ENCODE measurements at regions not wholly inside any gene's neighbourhood (a gene's known extent, or its start where the extent isn't known, plus 50 kb on each side); places are given as distances from the start of the nearest gene placed in this dataset.
"Not testable (repeated sequence)": the region's sequence is repeated elsewhere in the genome, so short reads cannot be mapped to it uniquely, and the experiment has no call there.

GRCh38 chr1:172845371-172845770 is 186.5 kb downstream of the FASLG start:
- Histone ChIP-seq H3K9me3 (no peaks in the 10 kb centered on the region), H3K27me3 (no peaks in the 10 kb centered on the region), H3K4me3 (no peak overlapping the region), H3K4me1 (no peaks in the 10 kb centered on the region), H3K36me3 (ENCODE audit: low read depth, missing control alignments) (no peaks in the 10 kb centered on the region), H3K27ac (no peak overlapping the region)
- TF ChIP-seq CTCF (IDR thresholded peaks at IDR 0.05), result no peak
- TF ChIP-seq POLR2A (IDR thresholded peaks at IDR 0.05), result no peak
- 27 to 54% methylated on average over 2 of the region's 2 CpGs for WGBS, 2 donors
- DNase-seq, result peak; percentile 30
- intact Hi-C loops (cut with DNase I; ENCODE audit: low total_unique reads), result no loop called here

GRCh38 chr1:172845865-172846264 is 187.0 kb downstream of the FASLG start:
- no peaks in the 10 kb centered on the region for H3K4me1 ChIP-seq
- no peaks in the 10 kb centered on the region for H3K36me3 ChIP-seq (ENCODE audit: low read depth, missing control alignments)
- WGBS, 2 donors, result 68 to 88% methylated on average over 2 of the region's 2 CpGs
- no peak overlapping the region for H3K4me3 ChIP-seq
- no peaks in the 10 kb centered on the region for H3K27me3 ChIP-seq
- no peak for DNase-seq
- TF ChIP-seq POLR2A (IDR thresholded peaks at IDR 0.05) (no peak), CTCF (IDR thresholded peaks at IDR 0.05) (no peak)
- no peaks in the 10 kb centered on the region for H3K9me3 ChIP-seq
- no peak overlapping the region for H3K27ac ChIP-seq
- intact Hi-C loops (cut with DNase I; ENCODE audit: low total_unique reads), result no loop called here

- intact Hi-C loops (cut with DNase I; ENCODE audit: low total_unique reads), result not testable (repeated sequence)
Measured at GRCh38 chr1:172847814-172848213, 188.9 kb downstream of the FASLG start.

GRCh38 chr1:172849653-172850052 is 190.8 kb downstream of the FASLG start:
- no peaks in the 10 kb centered on the region for H3K4me1 ChIP-seq
- intact Hi-C loops (cut with DNase I; ENCODE audit: low total_unique reads), result no loop called here
- H3K27ac ChIP-seq, result no peak overlapping the region
- no peak for TF ChIP-seq CTCF (IDR thresholded peaks at IDR 0.05)
- no peak for TF ChIP-seq POLR2A (IDR thresholded peaks at IDR 0.05)
- H3K27me3 ChIP-seq, result no peaks in the 10 kb centered on the region
- no peaks in the 10 kb centered on the region for H3K9me3 ChIP-seq
- H3K4me3 ChIP-seq, result no peak overlapping the region
- 90 to 94% methylated on average over 2 of the region's 2 CpGs for WGBS, 2 donors
- no peak for DNase-seq
- H3K36me3 ChIP-seq (ENCODE audit: low read depth, missing control alignments), result no peaks in the 10 kb centered on the region

More at GRCh38 chr1:172847814-172848213, 188.9 kb downstream of the FASLG start:
- not testable (repeated sequence) for H3K4me3 ChIP-seq; H3K27me3 ChIP-seq; H3K27ac ChIP-seq; H3K36me3 ChIP-seq (ENCODE audit: low read depth, missing control alignments); H3K9me3 ChIP-seq; H3K4me1 ChIP-seq; DNase-seq

GRCh38 chr1:172851077-172851476 is 192.2 kb downstream of the FASLG start:
- DNase-seq, result no peak
- Histone ChIP-seq H3K27ac (no peak overlapping the region), H3K4me1 (no peaks in the 10 kb centered on the region), H3K36me3 (ENCODE audit: low read depth, missing control alignments) (no peaks in the 10 kb centered on the region), H3K4me3 (no peak overlapping the region), H3K9me3 (no peaks in the 10 kb centered on the region), H3K27me3 (no peaks in the 10 kb centered on the region)
- intact Hi-C loops (cut with DNase I; ENCODE audit: low total_unique reads), result no loop called here
- no peak for TF ChIP-seq POLR2A (IDR thresholded peaks at IDR 0.05)
- TF ChIP-seq CTCF (IDR thresholded peaks at IDR 0.05), result no peak
- WGBS, 2 donors, result 26 to 55% methylated on average over 8 of the region's 8 CpGs
